Progenitor cell of endocrine pancreas (in vitro differentiated cells): ENCODE measurements at regions not wholly inside any gene's neighbourhood (a gene's known extent, or its start where the extent isn't known, plus 50 kb on each side); places are given as distances from the start of the nearest gene placed in this dataset.

ENCODE experiments used
- DNase-seq: peaks from one replicate; pipeline ENCODE4 v3.0.0; 2021; ENCODE audit warnings: low spot score; ENCODE audit not compliant: unreplicated experiment
- H3K27ac Mint-ChIP-seq: 2 replicates; pipeline ENCODE4 v1.8.0; 2021; ENCODE audit warnings: mild to moderate bottlenecking, moderate library complexity, mixed read lengths
- H3K27me3 Mint-ChIP-seq: 2 replicates; pipeline ENCODE4 v1.8.0; 2021; ENCODE audit warnings: mixed read lengths
- H3K36me3 Mint-ChIP-seq: 2 replicates; pipeline ENCODE4 v1.8.0; 2022; ENCODE audit warnings: mixed read lengths; ENCODE audit not compliant: insufficient read depth
- H3K4me1 Mint-ChIP-seq: 2 replicates; pipeline ENCODE4 v1.8.0; 2021; ENCODE audit warnings: low read depth, mixed read lengths
- H3K4me3 Mint-ChIP-seq: 2 replicates; pipeline ENCODE4 v1.8.0; 2021; ENCODE audit warnings: low read depth, mild to moderate bottlenecking, moderate library complexity, mixed read lengths
- H3K9me3 Mint-ChIP-seq: 2 replicates; pipeline ENCODE4 v1.8.0; 2021; ENCODE audit warnings: low read depth, mixed read lengths
- CTCF ChIP-seq: fragments of 200-600 bp; sonication (generic); IDR thresholded peaks from one replicate; pipeline ENCODE4 v1.5.0; 2021; ENCODE audit warnings: antibody characterized with exemption, mild to moderate bottlenecking; ENCODE audit not compliant: unreplicated experiment

GRCh38 chr6:98605705-98606104 is 228.7 kb upstream of the POU3F2 start:
- no peak overlapping the region for H3K4me3 Mint-ChIP-seq
- no peak for DNase-seq
- peaks cover 9% of the 10 kb centered on the region for H3K9me3 Mint-ChIP-seq
- H3K4me1 Mint-ChIP-seq, result no peaks in the 10 kb centered on the region
- no peaks in the 10 kb centered on the region for H3K27me3 Mint-ChIP-seq
- no peak overlapping the region for H3K27ac Mint-ChIP-seq
- H3K36me3 Mint-ChIP-seq, result no peaks in the 10 kb centered on the region
- TF ChIP-seq CTCF, result no peak

DNA sequence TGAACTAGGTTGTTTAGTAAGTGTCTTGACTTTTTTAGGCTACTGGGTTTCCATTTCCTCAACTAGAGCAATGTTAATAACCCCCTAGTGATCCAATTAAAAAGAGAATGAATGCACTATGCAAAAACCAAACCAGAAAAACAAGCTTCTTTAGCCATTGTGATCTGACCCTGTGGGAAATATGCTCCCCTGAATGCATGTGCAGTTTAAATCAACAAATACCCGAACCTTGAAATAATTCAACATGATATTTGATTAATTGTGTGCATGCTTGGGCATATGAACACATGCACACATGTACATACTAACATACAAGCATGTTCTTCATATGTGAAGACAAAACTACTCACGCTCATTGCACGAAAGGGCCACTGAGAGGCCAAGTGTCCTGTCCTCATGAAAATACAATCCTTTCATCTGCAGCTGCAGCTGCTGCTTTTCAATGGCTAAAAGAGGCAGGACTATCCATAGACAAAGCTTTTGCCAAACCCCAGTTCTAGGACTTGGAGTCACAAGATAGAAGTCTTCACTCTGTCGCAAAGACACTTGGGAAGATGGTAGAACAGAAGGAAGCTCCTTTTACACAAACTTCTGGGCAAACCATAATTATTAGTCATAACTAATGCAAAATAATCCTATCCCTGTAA is 207.1 kb upstream of the POU3F2 start:
- Mint-ChIP-seq H3K27me3 (no peaks in the 10 kb centered on the region), H3K4me3 (no peak overlapping the region), H3K4me1 (peaks cover 3% of the 10 kb centered on the region), H3K9me3 (no peaks in the 10 kb centered on the region), H3K36me3 (no peaks in the 10 kb centered on the region), H3K27ac (no peak overlapping the region)
- DNase-seq, result no peak
- no peak for TF ChIP-seq CTCF

- no peaks in the 10 kb centered on the region for H3K27me3 Mint-ChIP-seq
Measured at GRCh38 chr6:98633886-98634285, 200.5 kb upstream of the POU3F2 start.

DNA sequence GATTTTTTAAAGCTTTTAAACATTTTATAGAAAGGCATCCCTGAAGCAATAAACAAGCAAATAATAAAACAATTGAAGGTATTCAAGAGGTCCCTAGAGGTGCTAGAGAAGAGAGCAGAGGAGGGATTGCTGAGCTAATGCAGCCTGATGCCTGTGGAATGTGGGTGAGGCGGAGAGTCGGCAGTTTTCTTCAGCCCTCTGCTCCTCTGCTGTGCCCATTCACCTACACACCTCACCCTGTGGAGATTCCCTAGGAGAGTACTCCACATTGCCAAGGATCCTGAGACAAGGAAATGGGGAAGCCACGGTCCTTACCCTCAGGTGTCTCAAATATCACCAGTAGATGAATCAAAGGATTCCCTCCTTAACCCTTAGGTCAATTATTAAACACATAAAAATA is 199.8 kb upstream of the POU3F2 start:
- no peak overlapping the region for H3K4me3 Mint-ChIP-seq
- H3K9me3 Mint-ChIP-seq, result no peaks in the 10 kb centered on the region
- TF ChIP-seq CTCF, result no peak
- no peak for DNase-seq
- no peak overlapping the region for H3K27ac Mint-ChIP-seq
- peaks cover 23% of the 10 kb centered on the region for H3K4me1 Mint-ChIP-seq
- no peaks in the 10 kb centered on the region for H3K27me3 Mint-ChIP-seq
- no peaks in the 10 kb centered on the region for H3K36me3 Mint-ChIP-seq

More at GRCh38 chr6:98633886-98634285, 200.5 kb upstream of the POU3F2 start:
- Mint-ChIP-seq H3K36me3 (no peaks in the 10 kb centered on the region), H3K4me1 (peaks cover 19% of the 10 kb centered on the region), H3K9me3 (no peaks in the 10 kb centered on the region), H3K4me3 (no peak overlapping the region), H3K27ac (no peak overlapping the region)
- no peak for TF ChIP-seq CTCF
- no peak for DNase-seq

DNA sequence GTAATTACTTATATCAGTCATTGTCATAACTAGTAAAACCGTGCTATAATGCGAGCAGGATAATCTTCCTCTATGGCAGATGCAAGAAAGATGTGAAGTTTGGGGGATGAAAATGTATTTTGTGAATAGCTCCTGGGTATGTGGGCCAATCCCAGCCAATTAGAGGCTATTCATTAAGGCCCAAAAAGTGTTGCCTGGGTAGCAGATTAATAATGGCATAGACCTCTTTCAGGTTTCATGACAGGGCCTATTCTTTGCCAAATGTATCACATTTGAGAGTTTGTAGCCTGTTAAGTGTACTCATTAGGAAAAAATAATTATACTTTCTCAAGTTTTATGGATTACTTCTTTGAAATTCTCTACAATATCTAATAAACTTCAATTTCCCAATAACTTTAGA is 199.2 kb upstream of the POU3F2 start:
- Mint-ChIP-seq H3K4me1 (peaks cover 29% of the 10 kb centered on the region), H3K36me3 (no peaks in the 10 kb centered on the region), H3K27me3 (no peaks in the 10 kb centered on the region), H3K27ac (no peak overlapping the region), H3K9me3 (no peaks in the 10 kb centered on the region), H3K4me3 (no peak overlapping the region)
- no peak for TF ChIP-seq CTCF
- no peak for DNase-seq
